ENCODE measurements at regions not wholly inside any gene's neighbourhood (a gene's known extent, or its start where the extent isn't known, plus 50 kb on each side); places are given as distances from the start of the nearest gene placed in this dataset.
A peak's percentile ranks its signal among the peaks of the same experiment; 100 is the strongest.

DNA sequence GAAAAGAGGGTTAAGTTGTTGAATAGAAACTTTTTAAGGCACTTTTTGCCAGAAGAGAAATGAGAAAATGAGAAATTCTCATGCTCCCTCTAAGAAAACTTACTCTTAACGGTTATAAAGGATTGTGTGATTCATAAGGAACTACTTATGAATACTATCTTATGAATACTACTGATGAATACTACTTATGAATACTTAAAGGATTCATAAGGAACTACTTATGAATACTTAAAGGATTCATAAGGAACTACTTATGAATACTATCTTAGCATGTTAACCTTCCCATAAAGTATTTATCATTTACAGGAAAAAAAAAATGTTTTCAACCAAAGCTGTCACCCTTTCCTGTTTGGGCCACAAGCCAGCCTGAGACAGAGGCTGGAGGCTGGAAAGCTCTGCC is 53.1 kb upstream of the UCN3 start:
- no peak for DNase-seq

DNA sequence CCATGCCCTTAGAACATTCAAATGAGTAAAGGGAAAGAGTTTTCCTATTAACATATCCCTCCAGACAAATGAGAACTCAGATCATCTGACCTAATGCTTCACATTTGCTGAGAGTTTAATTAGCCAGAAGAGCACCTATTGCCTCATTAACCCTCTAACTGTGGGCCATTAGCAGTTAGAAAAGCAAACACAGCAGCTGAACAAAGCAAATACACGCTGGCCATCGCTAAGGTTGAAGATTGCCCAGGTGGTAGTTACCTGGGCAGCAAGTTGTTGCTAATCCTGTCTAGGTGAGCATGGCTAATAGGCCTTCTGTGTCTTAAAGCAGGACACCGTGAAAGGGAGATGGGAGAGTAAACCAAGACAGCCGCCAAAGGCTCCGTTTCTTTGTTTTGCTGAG is 49.9 kb upstream of the UCN3 start:
- DNase-seq, result peak; percentile 59

Data from NCI-H1417 treated with DMSO at 0.1 percent for 48 hours (cell line).